HG02798 (cell line): ENCODE measurements at regions not wholly inside any gene's neighbourhood (a gene's known extent, or its start where the extent isn't known, plus 50 kb on each side); places are given as distances from the start of the nearest gene placed in this dataset.

ENCODE experiments used
- ATAC-seq: cut with Tn5 transposase; IDR thresholded peaks from one replicate; pipeline ENCODE4 v1.9.1; 2021; ENCODE audit warnings: mild to moderate bottlenecking; ENCODE audit not compliant: unreplicated experiment, poor library complexity

DNA sequence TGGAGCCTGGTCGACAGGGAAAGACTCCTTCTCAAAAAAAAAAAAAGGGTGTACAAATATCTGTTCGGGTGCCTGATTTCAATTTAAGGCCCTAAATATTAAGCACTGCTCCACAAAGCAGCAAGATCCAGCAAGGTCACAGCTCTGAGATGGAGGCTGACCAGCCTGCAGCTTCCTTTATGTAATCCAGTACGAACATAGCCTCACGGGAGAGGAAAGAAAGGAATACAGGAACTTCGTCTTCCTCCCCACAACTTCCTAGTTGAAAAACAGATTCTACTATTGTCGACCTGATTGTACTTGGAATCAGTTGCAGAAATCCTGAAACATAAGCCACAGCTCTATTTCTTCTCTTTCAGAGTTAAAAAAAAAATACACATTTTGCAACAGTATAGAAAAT lies 53.5 kb upstream of the TBC1D9 start:
- ATAC-seq: no peak

DNA sequence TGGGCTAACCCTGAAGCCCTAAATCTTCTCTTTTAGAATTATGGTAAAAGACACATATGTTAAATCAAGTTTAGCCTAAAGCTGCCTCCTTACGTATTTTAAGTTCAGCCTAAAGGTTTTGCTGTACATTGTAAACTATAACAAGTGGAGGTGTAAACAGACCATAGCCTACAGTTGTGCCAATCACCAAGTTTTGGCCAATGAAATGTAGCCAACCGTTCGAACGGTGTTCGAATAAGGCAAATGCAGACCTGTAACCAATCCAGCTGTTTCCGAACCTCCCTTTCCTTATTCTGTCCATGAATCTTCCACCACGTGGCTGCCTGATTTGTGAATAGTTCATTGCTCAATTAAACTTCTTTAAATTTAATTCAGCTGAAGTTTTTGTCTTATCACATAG lies 52.1 kb upstream of the TBC1D9 start:
- no peak for ATAC-seq

- ATAC-seq: peak; percentile 86
These were observed 51.5 kb upstream of the TBC1D9 start for GRCh38 chr4:140807491-140808252.

- peak; percentile 57 for ATAC-seq
These were observed 50.0 kb upstream of the TBC1D9 start for GRCh38 chr4:140806163-140806562.
